ENCODE measurements at regions not wholly inside any gene's neighbourhood (a gene's known extent, or its start where the extent isn't known, plus 50 kb on each side); places are given as distances from the start of the nearest gene placed in this dataset.
"Not testable (repeated sequence)": the region's sequence is repeated elsewhere in the genome, so short reads cannot be mapped to it uniquely, and the experiment has no call there.

GRCh38 chr3:13188181-13188779 is 115.1 kb upstream of the IQSEC1 start:
- TF ChIP-seq CTCF (IDR thresholded peaks at IDR 0.05): no peak
- no peak overlapping the region for H3K4me3 ChIP-seq
- FAIRE-seq: no peak
- WGBS, 2 donors: 94 to 98% methylated on average over 4 of the region's 4 CpGs
- H3K9me3 ChIP-seq: no peaks in the 10 kb centered on the region
- H3K4me1 ChIP-seq: no peaks in the 10 kb centered on the region
- no peak overlapping the region for H3K27ac ChIP-seq
- no peak for DNase-seq
- ATAC-seq: no peak
- no peaks in the 10 kb centered on the region for H3K36me3 ChIP-seq
- intact Hi-C loops (cut with DNase I): no loop called here
- H3K27me3 ChIP-seq: no peaks in the 10 kb centered on the region

GRCh38 chr3:13187593-13187992 is 114.4 kb upstream of the IQSEC1 start:
- intact Hi-C loops (cut with DNase I): no loop called here
- ATAC-seq (no peak), FAIRE-seq (no peak), DNase-seq (no peak)
- 96 to 97% methylated on average over 2 of the region's 2 CpGs for WGBS, 2 donors
- H3K27me3 ChIP-seq: no peaks in the 10 kb centered on the region
- H3K36me3 ChIP-seq: no peaks in the 10 kb centered on the region
- no peak overlapping the region for H3K27ac ChIP-seq
- TF ChIP-seq CTCF (IDR thresholded peaks at IDR 0.05): no peak
- no peaks in the 10 kb centered on the region for H3K4me1 ChIP-seq
- no peaks in the 10 kb centered on the region for H3K9me3 ChIP-seq
- no peak overlapping the region for H3K4me3 ChIP-seq

- no peak for TF ChIP-seq CTCF (IDR thresholded peaks at IDR 0.05)
- H3K4me3 ChIP-seq: no peak overlapping the region
- no peak overlapping the region for H3K27ac ChIP-seq
- no peak for DNase-seq
- ATAC-seq: no peak
- no peaks in the 10 kb centered on the region for H3K4me1 ChIP-seq
- 84 to 86% methylated on average over 9 of the region's 9 CpGs for WGBS, 2 donors
- H3K9me3 ChIP-seq: no peaks in the 10 kb centered on the region
- no peak for FAIRE-seq
- intact Hi-C loops (cut with DNase I): no loop called here
- H3K27me3 ChIP-seq: no peaks in the 10 kb centered on the region
- no peaks in the 10 kb centered on the region for H3K36me3 ChIP-seq
Measured at GRCh38 chr3:13186435-13186815, 113.2 kb upstream of the IQSEC1 start.

- intact Hi-C loops (cut with DNase I): no loop called here
- no peak for ATAC-seq
- no peak for DNase-seq
- Histone ChIP-seq H3K9me3 (no peaks in the 10 kb centered on the region), H3K27ac (no peak overlapping the region), H3K4me3 (no peak overlapping the region), H3K27me3 (no peaks in the 10 kb centered on the region), H3K36me3 (no peaks in the 10 kb centered on the region), H3K4me1 (no peaks in the 10 kb centered on the region)
- 86 to 89% methylated on average over 7 of the region's 7 CpGs for WGBS, 2 donors
- FAIRE-seq: no peak
- no peak for TF ChIP-seq CTCF (IDR thresholded peaks at IDR 0.05)
Measured at GRCh38 chr3:13185737-13186434, 112.7 kb upstream of the IQSEC1 start.

GRCh38 chr3:13179582-13180210 is 106.5 kb upstream of the IQSEC1 start:
- H3K4me1 ChIP-seq; DNase-seq; H3K4me3 ChIP-seq; H3K36me3 ChIP-seq; H3K27ac ChIP-seq; intact Hi-C loops (cut with DNase I); ATAC-seq; H3K9me3 ChIP-seq; H3K27me3 ChIP-seq; FAIRE-seq: not testable (repeated sequence)
- WGBS, 2 donors: 94 to 97% methylated on average over 27 to 32 of the region's 32 CpGs
